ENCODE measurements at regions not wholly inside any gene's neighbourhood (a gene's known extent, or its start where the extent isn't known, plus 50 kb on each side); places are given as distances from the start of the nearest gene placed in this dataset.

DNA sequence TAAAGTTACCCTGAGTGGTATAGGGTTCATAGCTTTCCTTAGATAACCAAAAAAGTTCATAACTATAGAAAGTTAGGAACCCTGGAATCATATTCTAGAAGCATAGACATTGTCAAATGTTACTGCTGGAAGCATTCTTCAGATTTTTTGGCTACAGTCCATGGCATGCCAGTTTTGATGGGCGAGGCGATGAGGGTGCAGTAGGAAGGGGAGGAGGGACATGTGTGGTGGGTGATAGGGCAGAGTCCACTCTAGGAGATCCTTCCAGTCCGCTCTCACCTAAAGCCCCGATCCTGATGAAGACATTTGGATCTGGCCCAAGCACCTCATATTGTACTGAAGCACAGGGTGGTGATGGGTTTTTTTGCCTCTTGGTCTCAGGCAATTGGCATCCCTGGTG is 91.8 kb downstream of the HRH4 start:
- TF ChIP-seq, protein P1, sequence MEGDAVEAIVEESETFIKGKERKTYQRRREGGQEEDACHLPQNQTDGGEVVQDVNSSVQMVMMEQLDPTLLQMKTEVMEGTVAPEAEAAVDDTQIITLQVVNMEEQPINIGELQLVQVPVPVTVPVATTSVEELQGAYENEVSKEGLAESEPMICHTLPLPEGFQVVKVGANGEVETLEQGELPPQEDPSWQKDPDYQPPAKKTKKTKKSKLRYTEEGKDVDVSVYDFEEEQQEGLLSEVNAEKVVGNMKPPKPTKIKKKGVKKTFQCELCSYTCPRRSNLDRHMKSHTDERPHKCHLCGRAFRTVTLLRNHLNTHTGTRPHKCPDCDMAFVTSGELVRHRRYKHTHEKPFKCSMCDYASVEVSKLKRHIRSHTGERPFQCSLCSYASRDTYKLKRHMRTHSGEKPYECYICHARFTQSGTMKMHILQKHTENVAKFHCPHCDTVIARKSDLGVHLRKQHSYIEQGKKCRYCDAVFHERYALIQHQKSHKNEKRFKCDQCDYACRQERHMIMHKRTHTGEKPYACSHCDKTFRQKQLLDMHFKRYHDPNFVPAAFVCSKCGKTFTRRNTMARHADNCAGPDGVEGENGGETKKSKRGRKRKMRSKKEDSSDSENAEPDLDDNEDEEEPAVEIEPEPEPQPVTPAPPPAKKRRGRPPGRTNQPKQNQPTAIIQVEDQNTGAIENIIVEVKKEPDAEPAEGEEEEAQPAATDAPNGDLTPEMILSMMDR (conservative IDR thresholded peaks at IDR 0.05; ENCODE audit: low read length) = no peak
- no peak for TF ChIP-seq EZH2phosphoT487 (IDR thresholded peaks at IDR 0.05; ENCODE audit: borderline replicate concordance, low read depth, low read length)

All from OCI-LY7 (cell line).